H9 (cell line): ENCODE measurements at regions not wholly inside any gene's neighbourhood (a gene's known extent, or its start where the extent isn't known, plus 50 kb on each side); places are given as distances from the start of the nearest gene placed in this dataset.

Experiments
- DNase-seq: peaks from one replicate; pipeline ENCODE4 v3.0.0-alpha.2; 2017
- H2AFZ ChIP-seq: one replicate; pipeline ENCODE4 v1.6.1; 2013; ENCODE audit warnings: mild to moderate bottlenecking, low read length, control low read depth, moderate library complexity
- H2AK5ac ChIP-seq: 2 replicates; pipeline ENCODE4 v1.6.1; 2013; ENCODE audit warnings: low read length, control low read depth, mixed read lengths; ENCODE audit not compliant: insufficient read length
- H2BK120ac ChIP-seq: one replicate; pipeline ENCODE4 v1.6.1; 2013; ENCODE audit warnings: low read depth, mild to moderate bottlenecking, low read length, control low read depth, inconsistent platforms; ENCODE audit not compliant: poor library complexity, severe bottlenecking
- H2BK12ac ChIP-seq: 2 replicates; pipeline ENCODE4 v1.6.1; 2013; ENCODE audit warnings: low read length, control low read depth, mixed read lengths, low read depth; ENCODE audit not compliant: insufficient read length
- H2BK15ac ChIP-seq: 2 replicates; pipeline ENCODE4 v1.6.1; 2013; ENCODE audit warnings: low read depth, low read length, control low read depth
- H2BK20ac ChIP-seq: one replicate; pipeline ENCODE4 v1.6.1; 2013; ENCODE audit warnings: low read depth, mild to moderate bottlenecking, low read length, control low read depth, inconsistent platforms; ENCODE audit not compliant: poor library complexity, severe bottlenecking
- H2BK5ac ChIP-seq: 2 replicates; pipeline ENCODE4 v1.6.1; 2013; ENCODE audit warnings: low read length, control low read depth, mixed read lengths; ENCODE audit not compliant: insufficient read length
- H3K14ac ChIP-seq: 2 replicates; pipeline ENCODE4 v1.6.1; 2013; ENCODE audit warnings: low read length, control low read depth; ENCODE audit not compliant: insufficient read depth
- H3K18ac ChIP-seq: 2 replicates; pipeline ENCODE4 v1.6.1; 2013; ENCODE audit warnings: low read depth, mild to moderate bottlenecking, mixed read lengths, low read length, control low read depth; ENCODE audit not compliant: insufficient read length
- H3K23ac ChIP-seq: 2 replicates; pipeline ENCODE4 v1.6.1; 2013; ENCODE audit warnings: low read length, control low read depth, mixed read lengths, low read depth; ENCODE audit not compliant: insufficient read length
- H3K23me2 ChIP-seq: 2 replicates; pipeline ENCODE4 v1.6.1; 2013; ENCODE audit warnings: low read depth, mild to moderate bottlenecking, mixed read lengths, low read length, control low read depth; ENCODE audit not compliant: insufficient read length, poor library complexity, severe bottlenecking
- H3K27ac ChIP-seq: 2 replicates; pipeline ENCODE4 v1.5.1; 2013; ENCODE audit warnings: low read length, control low read depth, mixed read lengths, low read depth; ENCODE audit not compliant: insufficient read length
- H3K27me3 ChIP-seq: 2 replicates; pipeline ENCODE4 v1.6.1; 2013; ENCODE audit warnings: low read length, control low read depth, inconsistent platforms; ENCODE audit not compliant: insufficient read depth
- H3K4ac ChIP-seq: 2 replicates; pipeline ENCODE4 v1.6.1; 2013; ENCODE audit warnings: low read depth, mild to moderate bottlenecking, control low read depth, inconsistent platforms, low read length, moderate library complexity
- H3K4me1 ChIP-seq: 2 replicates; pipeline ENCODE4 v1.6.1; 2013; ENCODE audit warnings: low read length, control low read depth, inconsistent platforms; ENCODE audit not compliant: insufficient read depth
- H3K4me2 ChIP-seq: 2 replicates; pipeline ENCODE4 v1.6.1; 2013; ENCODE audit warnings: low read length, control low read depth, mixed read lengths; ENCODE audit not compliant: insufficient read length, insufficient read depth
- H3K56ac ChIP-seq: 2 replicates; pipeline ENCODE4 v1.6.1; 2013; ENCODE audit warnings: low read depth, mild to moderate bottlenecking, mixed read lengths, low read length, control low read depth; ENCODE audit not compliant: insufficient read length
- H3K79me1 ChIP-seq: 2 replicates; pipeline ENCODE4 v1.6.1; 2013; ENCODE audit warnings: low read depth, mild to moderate bottlenecking, moderate library complexity, low read length, control low read depth, inconsistent platforms; ENCODE audit not compliant: insufficient read depth, poor library complexity, severe bottlenecking
- H3K79me2 ChIP-seq: 2 replicates; pipeline ENCODE4 v1.6.1; 2013; ENCODE audit warnings: low read length, control low read depth, inconsistent platforms; ENCODE audit not compliant: insufficient read depth
- H3K9ac ChIP-seq: 2 replicates; pipeline ENCODE4 v1.6.1; 2013; ENCODE audit warnings: low read length, control low read depth, mixed read lengths; ENCODE audit not compliant: insufficient read length; ENCODE audit errors: extremely low read depth
- H3K9me3 ChIP-seq: one replicate; pipeline ENCODE4 v1.6.1; 2013; ENCODE audit warnings: low read depth, low read length, inconsistent platforms; ENCODE audit not compliant: control insufficient read depth
- H3T11ph ChIP-seq: one replicate; pipeline ENCODE4 v1.6.1; 2013; ENCODE audit warnings: mild to moderate bottlenecking, low read length, control low read depth, inconsistent platforms
- H4K20me1 ChIP-seq: one replicate; pipeline ENCODE4 v1.6.1; 2013; ENCODE audit not compliant: control insufficient read depth, insufficient read length, insufficient read depth
- H4K5ac ChIP-seq: 2 replicates; pipeline ENCODE4 v1.6.1; 2013; ENCODE audit warnings: low read depth, mild to moderate bottlenecking, mixed read lengths, low read length, control low read depth; ENCODE audit not compliant: insufficient read length
- H4K8ac ChIP-seq: replicated peaks from 2 replicates; pipeline ENCODE4 v1.6.1; 2013; ENCODE audit warnings: low read length, control low read depth, mixed read lengths, low read depth; ENCODE audit not compliant: insufficient read length
- H4K91ac ChIP-seq: 2 replicates; pipeline ENCODE4 v1.6.1; 2013; ENCODE audit warnings: low read depth, mild to moderate bottlenecking, moderate library complexity, mixed read lengths, low read length, control low read depth; ENCODE audit not compliant: insufficient read length
- H3K27ac Mint-ChIP-seq, 3 experiments: 2 replicates in 2 of 3; 3 replicates in 1 of 3; pipeline ENCODE4 v1.8.0; 2020 to 2021; ENCODE audit warnings: mixed read lengths in 3 of 3, mild to moderate bottlenecking in 1 of 3, moderate library complexity in 1 of 3
- H3K27me3 Mint-ChIP-seq: 2 replicates; pipeline ENCODE4 v1.8.0; 2021; ENCODE audit warnings: low read depth, mild to moderate bottlenecking, moderate library complexity, mixed read lengths
- H3K36me3 Mint-ChIP-seq, 3 experiments: 2 replicates in 2 of 3; 3 replicates in 1 of 3; pipeline ENCODE4 v1.8.0; 2020 to 2021; ENCODE audit warnings: low read depth in 3 of 3, mixed read lengths in 3 of 3; ENCODE audit not compliant: insufficient read depth in 1 of 3
- H3K4me1 Mint-ChIP-seq, 2 experiments: 2 replicates each; pipeline ENCODE4 v1.8.0; 2020; ENCODE audit warnings: mixed read lengths in 2 of 2
- H3K4me3 Mint-ChIP-seq, 2 experiments: 2 replicates in 1 of 2; 3 replicates in 1 of 2; pipeline ENCODE4 v1.8.0; 2020 to 2021; ENCODE audit warnings: mild to moderate bottlenecking in 2 of 2, mixed read lengths in 2 of 2, moderate library complexity in 1 of 2
- H3K9me3 Mint-ChIP-seq, 2 experiments: 2 replicates in 1 of 2; 3 replicates in 1 of 2; pipeline ENCODE4 v1.8.0; 2020; ENCODE audit warnings: mild to moderate bottlenecking in 2 of 2, mixed read lengths in 2 of 2, moderate library complexity in 1 of 2
- WGBS: extraction: QIAGEN DNeasy Blood & Tissue Kit; methylation state at CpG from one replicate; pipeline ENCODE4 v1.1.7; 2013; ENCODE audit warnings: missing lambda C conversion rate, low lambda C conversion rate, mixed read lengths; ENCODE audit not compliant: insufficient read length; ENCODE audit errors: extremely low coverage; 5-methylcytosine and 5-hydroxymethylcytosine counted together
- TF ChIP-seq, protein P1 (sequence below): fragments of 200-600 bp; sonication (generic); conservative IDR thresholded peaks from 3 replicates; pipeline ENCODE4 v1.8.0; 2021; ENCODE audit warnings: antibody characterized with exemption, mild to moderate bottlenecking

GRCh38 chr13:83622422-83622784, 259.9 kb downstream of the SLITRK1 start:
- Mint-ChIP-seq H3K27me3 (no peaks in the 10 kb centered on the region), H3K27ac (no peak overlapping the region), H3K4me1 (no peaks in the 10 kb centered on the region), H3K4me3 (no peak overlapping the region), H3K36me3 (no peaks in the 10 kb centered on the region), H3K9me3 (no peaks in the 10 kb centered on the region)
- Histone ChIP-seq H3K56ac (no peak overlapping the region), H3K18ac (no peak overlapping the region), H3K9me3 (no peaks in the 10 kb centered on the region), H2BK5ac (no peak overlapping the region), H3K79me1 (no peaks in the 10 kb centered on the region), H2AFZ (no peak overlapping the region), H3K27ac (no peak overlapping the region), H2BK120ac (no peak overlapping the region), H2BK20ac (no peak overlapping the region), H3K79me2 (no peaks in the 10 kb centered on the region), H2BK12ac (no peak overlapping the region), H2BK15ac (no peak overlapping the region), H4K5ac (no peak overlapping the region), H4K91ac (no peak overlapping the region), H3K4ac (no peak overlapping the region), H3K14ac (no peak overlapping the region), H2AK5ac (no peak overlapping the region), H3K23ac (no peak overlapping the region), H3K4me2 (no peak overlapping the region), H3T11ph (no peak overlapping the region), H3K27me3 (no peaks in the 10 kb centered on the region), H3K23me2 (no peaks in the 10 kb centered on the region), H4K8ac (no peak overlapping the region), H3K9ac (no peak overlapping the region), H4K20me1 (no peaks in the 10 kb centered on the region), H3K4me1 (no peaks in the 10 kb centered on the region)
- TF ChIP-seq, protein P1, sequence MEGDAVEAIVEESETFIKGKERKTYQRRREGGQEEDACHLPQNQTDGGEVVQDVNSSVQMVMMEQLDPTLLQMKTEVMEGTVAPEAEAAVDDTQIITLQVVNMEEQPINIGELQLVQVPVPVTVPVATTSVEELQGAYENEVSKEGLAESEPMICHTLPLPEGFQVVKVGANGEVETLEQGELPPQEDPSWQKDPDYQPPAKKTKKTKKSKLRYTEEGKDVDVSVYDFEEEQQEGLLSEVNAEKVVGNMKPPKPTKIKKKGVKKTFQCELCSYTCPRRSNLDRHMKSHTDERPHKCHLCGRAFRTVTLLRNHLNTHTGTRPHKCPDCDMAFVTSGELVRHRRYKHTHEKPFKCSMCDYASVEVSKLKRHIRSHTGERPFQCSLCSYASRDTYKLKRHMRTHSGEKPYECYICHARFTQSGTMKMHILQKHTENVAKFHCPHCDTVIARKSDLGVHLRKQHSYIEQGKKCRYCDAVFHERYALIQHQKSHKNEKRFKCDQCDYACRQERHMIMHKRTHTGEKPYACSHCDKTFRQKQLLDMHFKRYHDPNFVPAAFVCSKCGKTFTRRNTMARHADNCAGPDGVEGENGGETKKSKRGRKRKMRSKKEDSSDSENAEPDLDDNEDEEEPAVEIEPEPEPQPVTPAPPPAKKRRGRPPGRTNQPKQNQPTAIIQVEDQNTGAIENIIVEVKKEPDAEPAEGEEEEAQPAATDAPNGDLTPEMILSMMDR: no peak
- DNase-seq: no peak
- WGBS: no CpG with 5 or more reads among the region's 2 CpGs
